Breast epithelium (tissue), 4 donors: ENCODE measurements at regions not wholly inside any gene's neighbourhood (a gene's known extent, or its start where the extent isn't known, plus 50 kb on each side); places are given as distances from the start of the nearest gene placed in this dataset.
"Not testable (repeated sequence)": the region's sequence is repeated elsewhere in the genome, so short reads cannot be mapped to it uniquely, and the experiment has no call there.

Source experiments
- DNase-seq, 2 donors: peaks; one replicate each; pipeline ENCODE4 v3.0.0-alpha.2; 2019; ENCODE audit warnings: low spot score in 2 of 2
- H3K27ac ChIP-seq, 2 donors: fragments of 200-600 bp; sonication (generic) in 1 of 2; one replicate each; pipeline ENCODE4 v1.5.1; 2016 to 2019; ENCODE audit warnings: mild to moderate bottlenecking in 1 of 2
- H3K27me3 ChIP-seq, 2 donors: fragments of 200-600 bp; sonication (generic) in 1 of 2; one replicate each; pipeline versions ENCODE4 v1.5.1 to v1.6.0; 2017 to 2019; ENCODE audit warnings: control low read depth in 1 of 2, mild to moderate bottlenecking in 1 of 2
- H3K36me3 ChIP-seq: fragments of 200-600 bp; one replicate; pipeline ENCODE4 v1.5.1; 2019
- H3K4me1 ChIP-seq, 2 donors: fragments of 200-600 bp; sonication (generic); one replicate each; pipeline ENCODE4 v1.5.1; 2016 to 2019; ENCODE audit warnings: control low read depth in 1 of 2
- H3K4me3 ChIP-seq, 3 donors: fragments of 200-600 bp; sonication (generic); 1 replicate in 2 of 3; 2 replicates in 1 of 3; pipeline ENCODE4 v1.5.1; 2016 to 2019; ENCODE audit warnings: mild to moderate bottlenecking in 3 of 3, moderate library complexity in 2 of 3
- H3K9me3 ChIP-seq, 2 donors: fragments of 200-600 bp; sonication (generic) in 1 of 2; one replicate each; pipeline ENCODE4 v1.5.1; 2016 to 2019; ENCODE audit warnings: control low read depth in 1 of 2
- CTCF ChIP-seq, 3 donors: fragments of 450-650 bp; IDR thresholded peaks; one replicate each; pipeline ENCODE4 v1.5.1; 2016 to 2017; ENCODE audit warnings: antibody characterized with exemption in 3 of 3, mild to moderate bottlenecking in 3 of 3, moderate library complexity in 3 of 3
- POLR2A ChIP-seq: fragments of 450-650 bp; IDR thresholded peaks from one replicate; pipeline ENCODE4 v1.6.1; 2016; ENCODE audit warnings: antibody characterized with exemption, mild to moderate bottlenecking, moderate library complexity
- POLR2AphosphoS5 ChIP-seq, 3 donors: sonication (generic); formaldehyde crosslinking; IDR thresholded peaks; one replicate each; pipeline ENCODE4 v1.6.1; 2017; ENCODE audit warnings: antibody characterized with exemption in 3 of 3
- intact Hi-C: fragments of 100-400 bp; cut with DNase I; formaldehyde crosslinking; loops from one replicate; pipeline ENCODE4 v1.15.1; 2023; ENCODE audit warnings: low total_unique reads

DNA sequence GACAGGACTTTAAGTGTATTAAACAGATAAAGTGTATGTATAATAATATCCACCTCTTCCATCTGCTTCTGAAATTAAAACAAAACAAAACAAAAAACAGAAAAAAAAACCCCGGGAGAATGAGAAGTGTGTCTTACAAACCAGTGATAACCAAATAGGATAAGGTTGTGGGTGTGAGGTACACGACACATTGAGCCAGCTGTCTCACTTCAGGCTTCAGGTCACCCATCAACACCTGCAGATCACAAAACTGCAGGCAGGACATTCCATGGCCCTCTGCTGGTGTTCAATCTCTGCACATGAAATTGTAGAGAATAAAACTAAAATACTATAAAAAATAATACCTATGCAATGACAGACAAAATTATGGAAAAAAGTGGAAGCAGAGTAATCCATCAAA lies 339.9 kb downstream of the SFMBT2 start:
- Histone ChIP-seq H3K36me3 (no peaks in the 10 kb centered on the region), H3K27ac (no peak overlapping the region), H3K9me3 (no peaks in the 10 kb centered on the region), H3K27me3 (no peaks in the 10 kb centered on the region), H3K4me3 (no peak overlapping the region), H3K4me1 (no peaks in the 10 kb centered on the region)
- TF ChIP-seq POLR2AphosphoS5 (IDR thresholded peaks at IDR 0.05) (no peak), CTCF (IDR thresholded peaks at IDR 0.05) (no peak), POLR2A (no peak)
- DNase-seq: no peak
- intact Hi-C loops: no loop called here

GRCh38 chr10:7069706-7070105 lies 341.1 kb downstream of the SFMBT2 start:
- H3K4me1 ChIP-seq: no peaks in the 10 kb centered on the region
- H3K9me3 ChIP-seq: no peaks in the 10 kb centered on the region
- H3K4me3 ChIP-seq: no peak overlapping the region
- no peak for DNase-seq
- no peaks in the 10 kb centered on the region for H3K36me3 ChIP-seq
- H3K27ac ChIP-seq: no peak overlapping the region
- intact Hi-C loops: no loop called here
- no peaks in the 10 kb centered on the region for H3K27me3 ChIP-seq
- TF ChIP-seq POLR2A: no peak
- TF ChIP-seq POLR2AphosphoS5 (IDR thresholded peaks at IDR 0.05): no peak
- no peak for TF ChIP-seq CTCF (IDR thresholded peaks at IDR 0.05)

DNA sequence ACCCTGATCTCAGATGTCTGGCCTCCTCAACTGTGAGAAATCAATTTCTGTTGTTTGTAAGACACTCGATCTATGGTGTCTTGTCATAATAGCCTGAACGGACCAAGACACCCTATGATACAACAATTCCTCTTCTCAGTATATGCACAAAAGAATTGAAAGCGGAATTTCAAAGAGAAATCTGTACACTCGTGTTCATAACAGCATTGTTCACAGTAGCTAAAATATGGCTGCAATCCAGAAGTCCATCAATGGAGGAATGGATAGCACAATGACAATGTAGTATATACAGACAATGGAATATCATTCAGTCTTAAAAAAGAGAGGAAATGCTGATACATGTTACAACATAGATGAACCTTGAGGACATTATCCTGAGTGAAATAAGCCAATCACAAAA lies 354.6 kb downstream of the SFMBT2 start:
- DNase-seq: no peak
- no peaks in the 10 kb centered on the region for H3K27me3 ChIP-seq
- no peak for TF ChIP-seq CTCF (IDR thresholded peaks at IDR 0.05)
- no peak for TF ChIP-seq POLR2A
- no peak for TF ChIP-seq POLR2AphosphoS5 (IDR thresholded peaks at IDR 0.05)
- no peak overlapping the region for H3K27ac ChIP-seq
- intact Hi-C loops: no loop called here
- no peak overlapping the region for H3K4me3 ChIP-seq
- no peaks in the 10 kb centered on the region for H3K4me1 ChIP-seq
- H3K36me3 ChIP-seq: no peaks in the 10 kb centered on the region
- H3K9me3 ChIP-seq: no peaks in the 10 kb centered on the region

GRCh38 chr10:7054915-7055314 lies 355.9 kb downstream of the SFMBT2 start:
- no peaks in the 10 kb centered on the region for H3K4me1 ChIP-seq
- TF ChIP-seq POLR2A (no peak), CTCF (IDR thresholded peaks at IDR 0.05) (no peak), POLR2AphosphoS5 (IDR thresholded peaks at IDR 0.05) (no peak)
- no peak for DNase-seq
- intact Hi-C loops: no loop called here
- H3K27ac ChIP-seq: no peak overlapping the region
- H3K9me3 ChIP-seq: peaks cover 0 to 5% of the 10 kb centered on the region in 2 donors
- no peaks in the 10 kb centered on the region for H3K36me3 ChIP-seq
- no peaks in the 10 kb centered on the region for H3K27me3 ChIP-seq
- H3K4me3 ChIP-seq: no peak overlapping the region

- no peak for DNase-seq
- H3K4me3 ChIP-seq: no peak overlapping the region
- H3K9me3 ChIP-seq: peaks cover 0 to 7% of the 10 kb centered on the region in 2 donors
- H3K27me3 ChIP-seq: no peaks in the 10 kb centered on the region
- H3K27ac ChIP-seq: no peak overlapping the region
- no peaks in the 10 kb centered on the region for H3K4me1 ChIP-seq
- intact Hi-C loops: no loop called here
- no peaks in the 10 kb centered on the region for H3K36me3 ChIP-seq
- no peak for TF ChIP-seq POLR2AphosphoS5 (IDR thresholded peaks at IDR 0.05)
- TF ChIP-seq CTCF (IDR thresholded peaks at IDR 0.05): no peak
- no peak for TF ChIP-seq POLR2A
These were observed 357.6 kb downstream of the SFMBT2 start for GRCh38 chr10:7053195-7053594.

GRCh38 chr10:7050024-7050423 lies 360.8 kb downstream of the SFMBT2 start:
- DNase-seq, H3K36me3 ChIP-seq, H3K4me1 ChIP-seq, H3K27me3 ChIP-seq, intact Hi-C loops, H3K27ac ChIP-seq, H3K9me3 ChIP-seq, H3K4me3 ChIP-seq: not testable (repeated sequence)
